Lower lobe of right lung (tissue), 2 donors: ENCODE measurements at regions not wholly inside any gene's neighbourhood (a gene's known extent, or its start where the extent isn't known, plus 50 kb on each side); places are given as distances from the start of the nearest gene placed in this dataset.

Experiments
- ATAC-seq, 2 donors: fragments of 200-7000 bp; cut with Tn5 transposase; one replicate each; pipeline ENCODE4 v1.9.1; 2020 to 2022; ENCODE audit warnings: mild to moderate bottlenecking in 2 of 2, moderate library complexity in 2 of 2
- DNase-seq: peaks from one replicate; pipeline ENCODE4 v3.0.0-alpha.2; 2020
- H3K27ac ChIP-seq: fragments of 200-600 bp; one replicate; pipeline ENCODE4 v1.8.0; 2022
- H3K27me3 ChIP-seq: fragments of 200-600 bp; one replicate; pipeline ENCODE4 v1.8.0; 2022; ENCODE audit warnings: low read depth
- H3K36me3 ChIP-seq: fragments of 200-600 bp; one replicate; pipeline ENCODE4 v1.8.0; 2022; ENCODE audit warnings: mild to moderate bottlenecking
- H3K4me1 ChIP-seq: fragments of 200-600 bp; one replicate; pipeline ENCODE4 v1.8.0; 2022
- H3K4me3 ChIP-seq: fragments of 200-600 bp; one replicate; pipeline ENCODE4 v1.8.0; 2022; ENCODE audit warnings: mild to moderate bottlenecking
- H3K9me3 ChIP-seq: fragments of 200-600 bp; one replicate; pipeline ENCODE4 v1.8.0; 2022
- intact Hi-C: fragments of 100-400 bp; cut with DNase I; formaldehyde crosslinking; loops from one replicate; pipeline ENCODE4 v1.11.0; 2022
- TF ChIP-seq, protein P1 (sequence below): fragments of 200-600 bp; IDR thresholded peaks from one replicate; pipeline ENCODE4 v1.8.0; 2022; ENCODE audit warnings: antibody characterized with exemption, mild to moderate bottlenecking
- donor health status: DM: no; HTN: yes; CAD: no; lungs with severe emphysema.

DNA sequence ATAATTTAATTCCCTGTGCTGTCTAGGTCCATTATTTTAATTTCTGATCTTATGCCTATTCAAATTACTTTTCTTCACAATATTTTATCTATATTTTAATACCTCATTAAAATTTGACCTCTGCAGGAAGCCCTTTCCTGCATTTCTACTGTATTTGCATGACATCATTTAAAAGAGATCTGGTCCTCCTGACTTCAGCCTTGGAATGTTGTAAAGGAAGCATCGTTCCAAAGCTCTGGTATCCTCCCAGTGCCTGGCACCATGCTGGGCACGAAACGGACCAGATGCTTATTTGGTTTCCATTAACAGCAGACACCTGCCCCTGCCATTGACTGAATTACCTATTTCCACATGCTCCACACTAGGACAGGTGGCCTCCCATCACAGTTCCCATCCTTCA, 247.5 kb downstream of the KLF6 start:
- Histone ChIP-seq H3K4me3 (no peak overlapping the region), H3K27ac (no peak overlapping the region), H3K9me3 (no peaks in the 10 kb centered on the region), H3K36me3 (no peaks in the 10 kb centered on the region), H3K27me3 (no peaks in the 10 kb centered on the region), H3K4me1 (peaks cover 8% of the 10 kb centered on the region)
- intact Hi-C loops: no loop called here
- ATAC-seq: no peak
- no peak for DNase-seq
- TF ChIP-seq, protein P1, sequence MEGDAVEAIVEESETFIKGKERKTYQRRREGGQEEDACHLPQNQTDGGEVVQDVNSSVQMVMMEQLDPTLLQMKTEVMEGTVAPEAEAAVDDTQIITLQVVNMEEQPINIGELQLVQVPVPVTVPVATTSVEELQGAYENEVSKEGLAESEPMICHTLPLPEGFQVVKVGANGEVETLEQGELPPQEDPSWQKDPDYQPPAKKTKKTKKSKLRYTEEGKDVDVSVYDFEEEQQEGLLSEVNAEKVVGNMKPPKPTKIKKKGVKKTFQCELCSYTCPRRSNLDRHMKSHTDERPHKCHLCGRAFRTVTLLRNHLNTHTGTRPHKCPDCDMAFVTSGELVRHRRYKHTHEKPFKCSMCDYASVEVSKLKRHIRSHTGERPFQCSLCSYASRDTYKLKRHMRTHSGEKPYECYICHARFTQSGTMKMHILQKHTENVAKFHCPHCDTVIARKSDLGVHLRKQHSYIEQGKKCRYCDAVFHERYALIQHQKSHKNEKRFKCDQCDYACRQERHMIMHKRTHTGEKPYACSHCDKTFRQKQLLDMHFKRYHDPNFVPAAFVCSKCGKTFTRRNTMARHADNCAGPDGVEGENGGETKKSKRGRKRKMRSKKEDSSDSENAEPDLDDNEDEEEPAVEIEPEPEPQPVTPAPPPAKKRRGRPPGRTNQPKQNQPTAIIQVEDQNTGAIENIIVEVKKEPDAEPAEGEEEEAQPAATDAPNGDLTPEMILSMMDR: no peak

DNA sequence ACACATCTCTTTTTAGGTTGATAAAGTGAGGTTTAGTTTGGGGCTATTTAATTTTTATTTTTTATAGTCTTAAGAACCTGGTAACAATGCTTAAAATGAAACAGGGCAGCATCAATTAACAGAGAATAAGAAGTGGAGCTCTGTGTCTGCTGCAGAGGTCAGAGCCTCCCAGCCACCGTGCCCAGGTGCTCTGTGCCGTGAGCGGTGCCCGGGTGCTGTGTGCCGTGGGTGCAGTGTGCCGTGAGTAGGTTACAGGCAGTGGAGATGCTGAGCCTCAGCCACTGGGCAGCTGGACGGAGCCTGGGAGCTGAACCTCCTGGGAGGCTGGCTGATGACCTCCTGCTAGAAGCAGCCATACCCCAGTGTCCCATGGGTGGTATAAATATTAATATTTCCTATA, 250.0 kb downstream of the KLF6 start:
- DNase-seq (no peak), ATAC-seq (no peak)
- TF ChIP-seq, protein P1: no peak
- Histone ChIP-seq H3K4me3 (no peak overlapping the region), H3K36me3 (no peaks in the 10 kb centered on the region), H3K4me1 (peaks cover 8% of the 10 kb centered on the region), H3K9me3 (no peaks in the 10 kb centered on the region), H3K27ac (no peak overlapping the region), H3K27me3 (no peaks in the 10 kb centered on the region)
- intact Hi-C loops: no loop called here

DNA sequence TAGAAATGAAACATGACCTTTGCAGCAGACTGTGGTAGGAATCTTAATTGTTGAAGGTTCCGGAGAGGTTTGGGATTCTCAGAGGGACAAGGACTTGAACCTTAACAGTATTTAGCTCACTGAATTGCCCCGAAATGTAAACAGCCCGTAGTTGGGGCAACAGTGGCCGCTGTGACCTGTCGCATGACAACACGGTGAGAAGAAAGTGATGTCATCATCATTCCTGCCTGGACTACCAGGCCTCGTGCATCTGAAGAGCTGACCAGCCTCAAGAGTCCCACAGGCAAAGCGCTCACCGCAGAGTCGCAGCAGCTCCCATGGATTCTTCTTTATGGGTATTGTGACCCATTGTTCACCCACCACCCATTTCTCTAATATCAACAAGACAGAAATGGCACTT, 250.6 kb downstream of the KLF6 start:
- TF ChIP-seq, protein P1: no peak
- intact Hi-C loops: no loop called here
- no peak for ATAC-seq
- no peaks in the 10 kb centered on the region for H3K27me3 ChIP-seq
- H3K4me3 ChIP-seq: no peak overlapping the region
- H3K9me3 ChIP-seq: no peaks in the 10 kb centered on the region
- H3K36me3 ChIP-seq: no peaks in the 10 kb centered on the region
- H3K4me1 ChIP-seq: peaks cover 7% of the 10 kb centered on the region
- DNase-seq: no peak
- H3K27ac ChIP-seq: no peak overlapping the region

DNA sequence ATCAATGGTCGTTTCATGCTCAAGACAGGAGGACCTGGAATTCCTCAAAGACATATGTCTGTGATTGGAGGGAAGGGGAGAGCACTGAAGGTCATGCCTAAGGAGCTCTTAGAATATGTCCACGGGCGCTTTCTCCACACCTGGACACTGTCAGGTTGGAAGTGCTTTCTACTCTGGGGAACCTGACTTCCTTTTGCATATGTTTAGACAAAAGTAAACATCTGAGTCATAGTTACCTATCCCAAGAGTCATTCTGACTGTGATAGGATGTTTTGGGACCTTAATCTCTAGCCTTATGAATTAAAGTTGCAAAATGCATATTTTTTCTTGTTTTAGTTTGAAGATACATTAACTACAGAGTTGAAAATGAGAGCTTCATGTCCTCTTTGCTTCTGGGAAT, 251.7 kb downstream of the KLF6 start:
- TF ChIP-seq, protein P1: no peak

DNA sequence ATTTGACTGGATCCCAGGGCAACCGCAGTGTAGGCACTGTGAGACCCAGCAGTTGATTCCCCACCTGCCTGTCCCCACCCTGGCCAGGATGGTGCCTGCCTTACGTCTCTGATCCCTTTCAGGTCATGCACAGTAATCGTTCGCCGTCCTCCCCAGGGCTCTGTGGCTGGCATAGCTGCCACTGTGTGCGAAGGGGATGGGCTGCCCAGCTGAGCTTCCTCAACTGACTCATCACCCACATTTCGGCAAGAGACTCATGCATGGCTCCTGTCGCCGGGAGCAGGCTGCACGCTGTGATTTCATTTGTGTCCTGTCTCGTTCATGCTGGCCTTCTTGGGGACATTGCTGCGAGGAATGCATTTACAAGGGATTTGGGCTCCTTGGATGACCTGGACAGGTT, 252.4 kb downstream of the KLF6 start:
- H3K36me3 ChIP-seq: no peaks in the 10 kb centered on the region
- no peak overlapping the region for H3K4me3 ChIP-seq
- ATAC-seq: no peak
- H3K27ac ChIP-seq: no peak overlapping the region
- no peaks in the 10 kb centered on the region for H3K9me3 ChIP-seq
- H3K27me3 ChIP-seq: no peaks in the 10 kb centered on the region
- TF ChIP-seq, protein P1: no peak
- no peak for DNase-seq
- intact Hi-C loops: no loop called here
- no peaks in the 10 kb centered on the region for H3K4me1 ChIP-seq

More for the DNA sequence above, 251.7 kb downstream of the KLF6 start:
- Histone ChIP-seq H3K9me3 (no peaks in the 10 kb centered on the region), H3K36me3 (no peaks in the 10 kb centered on the region), H3K4me3 (no peak overlapping the region), H3K27me3 (no peaks in the 10 kb centered on the region), H3K27ac (no peak overlapping the region), H3K4me1 (no peaks in the 10 kb centered on the region)
- ATAC-seq (no peak), DNase-seq (no peak)
- intact Hi-C loops: no loop called here

DNA sequence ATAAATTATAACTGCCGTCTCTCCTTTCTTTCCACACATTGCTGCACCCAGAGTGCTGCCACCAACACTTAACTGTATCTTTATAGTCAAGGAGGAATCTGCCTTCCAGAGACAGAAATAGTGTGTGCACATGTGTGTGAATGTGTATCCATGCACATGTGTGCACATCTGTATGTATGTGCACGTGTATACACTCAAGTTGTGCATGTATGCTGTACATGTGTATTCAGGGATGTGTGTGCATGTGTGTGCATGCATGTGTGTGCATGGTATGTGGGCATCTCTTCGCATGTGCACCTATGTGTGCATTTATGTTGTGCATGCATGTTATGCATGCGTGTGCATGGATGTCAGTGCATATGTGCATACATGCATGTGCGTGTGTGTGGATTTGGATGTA, 253.3 kb downstream of the KLF6 start:
- DNase-seq (no peak), ATAC-seq (no peak)
- no peaks in the 10 kb centered on the region for H3K36me3 ChIP-seq
- no peak overlapping the region for H3K27ac ChIP-seq
- no peak overlapping the region for H3K4me3 ChIP-seq
- H3K9me3 ChIP-seq: no peaks in the 10 kb centered on the region
- H3K27me3 ChIP-seq: no peaks in the 10 kb centered on the region
- TF ChIP-seq, protein P1: no peak
- H3K4me1 ChIP-seq: no peaks in the 10 kb centered on the region
- intact Hi-C loops: no loop called here
